Erythroblast (primary cell): ENCODE measurements at regions not wholly inside any gene's neighbourhood (a gene's known extent, or its start where the extent isn't known, plus 50 kb on each side); places are given as distances from the start of the nearest gene placed in this dataset.
"Not testable (repeated sequence)": the region's sequence is repeated elsewhere in the genome, so short reads cannot be mapped to it uniquely, and the experiment has no call there.

Experiments
- DNase-seq, 2 experiments: peaks; one replicate each; lab custom pipeline; 2025; lab: John Stamatoyannopoulos, UW
- GATA1 ChIP-seq: IDR thresholded peaks from 2 replicates; pipeline ENCODE4 v1.6.1; 2011; ENCODE audit warnings: low read depth, mild to moderate bottlenecking, control low read depth, low read length, moderate library complexity
- POLR2A ChIP-seq: IDR thresholded peaks from 2 replicates; pipeline ENCODE4 v1.6.1; 2011; ENCODE audit warnings: mild to moderate bottlenecking, low read length

GRCh38 chr5:121408778-121409177 is 442.9 kb upstream of the FTMT start:
- no peak for DNase-seq
- no peak for TF ChIP-seq POLR2A
- no peak for TF ChIP-seq GATA1

DNA sequence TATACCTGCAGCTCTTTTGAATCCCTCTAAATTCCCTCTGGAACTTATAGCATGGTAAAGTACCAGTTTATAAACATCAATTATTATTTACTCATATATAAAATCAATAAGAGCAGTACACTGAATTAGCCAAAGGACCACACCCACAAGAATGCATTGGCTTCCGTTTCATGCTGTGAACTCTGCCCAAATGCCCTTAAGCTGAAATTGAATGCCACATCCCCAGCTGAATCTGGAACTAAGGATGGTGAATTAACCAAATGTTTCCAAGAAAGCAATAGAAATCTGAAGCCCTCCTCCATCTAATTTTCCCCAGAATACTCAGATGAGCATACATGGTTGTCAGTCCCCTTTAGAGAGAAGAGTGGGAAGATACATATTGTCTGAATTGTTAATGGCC is 436.4 kb upstream of the FTMT start:
- TF ChIP-seq GATA1 (no peak), POLR2A (no peak)
- no peak for DNase-seq

- no peak for DNase-seq
- no peak for TF ChIP-seq POLR2A
- no peak for TF ChIP-seq GATA1
These were observed 430.0 kb upstream of the FTMT start for GRCh38 chr5:121421646-121422045.

DNA sequence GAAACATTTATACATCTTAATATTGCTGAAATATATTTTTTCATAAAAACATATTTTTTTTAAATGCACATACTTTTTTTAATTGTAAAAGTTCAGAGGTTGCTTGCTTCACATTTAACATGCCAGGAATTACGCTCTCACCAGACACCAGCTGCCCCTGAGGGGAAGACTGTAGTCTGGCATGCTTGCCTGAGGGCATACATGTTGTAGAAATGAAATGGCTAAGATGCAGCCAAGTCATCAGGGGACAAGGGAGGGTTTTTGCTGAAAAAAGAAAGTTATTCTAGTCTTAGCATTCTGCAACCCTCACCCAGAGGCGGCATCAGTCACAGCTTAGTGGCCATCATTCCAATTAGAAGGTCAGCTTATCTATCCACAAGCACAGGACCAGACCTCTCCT is 426.7 kb upstream of the FTMT start:
- no peak for DNase-seq
- TF ChIP-seq GATA1 (no peak), POLR2A (no peak)

- TF ChIP-seq POLR2A (no peak), GATA1 (no peak)
These were observed 425.5 kb upstream of the FTMT start for GRCh38 chr5:121426153-121426552.

GRCh38 chr5:121429761-121430160 is 421.9 kb upstream of the FTMT start:
- TF ChIP-seq GATA1, result no peak
- TF ChIP-seq POLR2A, result no peak
- no peak for DNase-seq

More at GRCh38 chr5:121426153-121426552, 425.5 kb upstream of the FTMT start:
- no peak for DNase-seq

GRCh38 chr5:121430538-121430937 is 421.1 kb upstream of the FTMT start:
- no peak for DNase-seq
- TF ChIP-seq POLR2A (no peak), GATA1 (no peak)

- TF ChIP-seq POLR2A, result no peak
- no peak for TF ChIP-seq GATA1
- no peak for DNase-seq
These were observed 406.2 kb upstream of the FTMT start for GRCh38 chr5:121445511-121445910.

DNA sequence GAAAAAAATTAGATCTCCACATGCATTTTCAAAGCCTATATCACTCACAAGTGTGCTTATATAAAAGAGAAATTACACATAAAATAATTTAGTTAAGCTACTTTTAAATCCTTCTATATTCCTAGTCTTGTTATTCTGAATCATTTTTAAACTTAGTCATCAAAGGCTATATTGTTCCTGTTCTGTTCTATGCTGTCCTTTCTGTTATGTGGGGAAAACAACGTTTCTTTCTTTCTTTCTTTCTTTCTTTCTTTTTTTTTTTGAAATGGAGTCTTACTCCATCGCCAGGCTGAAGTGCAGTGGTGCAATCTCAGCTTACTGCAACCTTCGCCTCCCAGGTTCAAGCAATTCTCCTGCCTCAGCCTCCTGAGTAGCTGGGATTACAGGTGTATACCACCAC is 389.2 kb upstream of the FTMT start:
- no peak for DNase-seq
- TF ChIP-seq POLR2A (no peak), GATA1 (no peak)

- DNase-seq, result not testable (repeated sequence)
These were observed 380.5 kb upstream of the FTMT start for GRCh38 chr5:121471222-121471621.

- TF ChIP-seq GATA1 (no peak), POLR2A (no peak)
- no peak for DNase-seq
These were observed 373.0 kb upstream of the FTMT start for GRCh38 chr5:121478636-121479035.

GRCh38 chr5:121479337-121479736 is 372.3 kb upstream of the FTMT start:
- TF ChIP-seq POLR2A (no peak), GATA1 (no peak)
- DNase-seq, result no peak

DNA sequence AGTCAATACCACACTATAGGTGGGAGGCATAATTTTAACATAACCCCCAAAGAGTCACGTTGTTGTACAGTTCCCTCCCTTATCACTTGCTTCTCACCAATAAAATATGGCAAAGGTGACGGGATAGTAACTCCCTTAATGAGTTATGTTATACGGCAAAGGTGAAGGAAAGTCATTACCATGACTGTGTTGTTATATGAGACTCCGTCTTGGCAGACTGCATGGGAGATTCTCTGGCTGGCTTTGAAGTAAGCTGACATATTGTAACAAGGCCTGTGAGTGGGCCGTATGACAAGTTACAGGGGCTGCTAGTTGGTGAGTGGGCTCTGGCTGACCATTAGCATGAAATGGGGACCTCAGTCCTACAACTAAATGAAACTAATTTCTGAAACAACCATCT is 366.4 kb upstream of the FTMT start:
- no peak for DNase-seq
- TF ChIP-seq POLR2A (no peak), GATA1 (no peak)

DNA sequence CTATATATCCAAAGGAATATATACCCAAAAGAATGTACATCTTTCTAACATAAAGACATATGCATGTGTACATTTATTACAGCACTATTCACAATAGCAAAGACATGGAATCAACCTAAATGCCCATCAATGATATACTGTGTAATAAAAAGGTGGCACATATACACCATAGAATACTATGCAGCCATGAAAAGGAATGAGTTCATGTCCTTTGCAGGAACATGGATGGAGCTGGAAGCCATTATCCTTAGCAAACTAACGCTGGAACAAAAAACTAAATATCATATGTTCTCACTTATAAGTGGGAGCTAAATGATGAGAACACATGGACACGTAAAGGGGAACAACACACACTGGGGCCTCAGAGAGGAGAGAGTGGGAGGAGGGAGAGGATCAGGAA is 365.7 kb upstream of the FTMT start:
- DNase-seq, result not testable (repeated sequence)

DNA sequence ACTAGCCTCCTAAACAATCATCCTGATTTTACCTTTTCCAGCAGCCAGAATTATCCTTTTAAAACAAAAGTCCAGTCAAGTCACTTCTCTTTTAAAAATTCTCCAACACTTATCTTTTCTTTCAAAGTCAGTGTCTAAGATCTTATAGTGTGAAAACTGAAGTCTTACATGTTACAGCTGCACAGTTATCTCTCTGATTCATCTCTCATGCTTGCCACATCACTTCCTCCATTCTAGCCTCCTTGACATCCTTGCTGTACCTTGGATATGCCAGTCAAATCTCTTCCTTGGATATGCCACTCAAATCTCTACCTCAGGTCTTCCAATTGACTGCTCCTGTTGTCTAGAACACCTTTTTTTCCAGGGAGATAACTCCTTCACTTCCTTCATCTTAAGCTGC is 361.7 kb upstream of the FTMT start:
- TF ChIP-seq POLR2A, result no peak
- no peak for TF ChIP-seq GATA1
- DNase-seq, result no peak

GRCh38 chr5:121497176-121497575 is 354.5 kb upstream of the FTMT start:
- DNase-seq, result no peak
- TF ChIP-seq POLR2A, result no peak
- TF ChIP-seq GATA1, result no peak

- TF ChIP-seq GATA1, result no peak
- no peak for DNase-seq
These were observed 351.4 kb upstream of the FTMT start for GRCh38 chr5:121500310-121500709.
